ENCODE measurements at regions not wholly inside any gene's neighbourhood (a gene's known extent, or its start where the extent isn't known, plus 50 kb on each side); places are given as distances from the start of the nearest gene placed in this dataset.

- Histone ChIP-seq H2BK15ac (ENCODE audit: low read length) (no peak overlapping the region), H3K18ac (ENCODE audit: extremely low read depth, low read length) (no peak overlapping the region), H3K14ac (ENCODE audit: insufficient read length) (no peak overlapping the region), H3K4me2 (ENCODE audit: insufficient read depth in 1 of 2, low read depth in 2 of 2, low read length in 2 of 2) (no peak overlapping the region), H3K4ac (replicated peaks; ENCODE audit: insufficient read length, low read depth, low read length) (no peak overlapping the region), H3K79me1 (ENCODE audit: low read depth, low read length) (no peaks in the 10 kb centered on the region), H3K9ac (replicated peaks in 1 of 4; ENCODE audit: extremely low read depth in 1 of 4, low read depth in 3 of 4, low read length in 3 of 4) (no peak overlapping the region), H4K20me1 (replicated peaks in 1 of 2; ENCODE audit: control insufficient read depth in 1 of 2, insufficient read depth in 2 of 2, low read length in 2 of 2) (no peaks in the 10 kb centered on the region), H4K8ac (ENCODE audit: extremely low read depth, insufficient read depth, low read length) (no peak overlapping the region), H2BK20ac (ENCODE audit: low read length) (no peak overlapping the region), H3K27me3 (replicated peaks in 1 of 4; ENCODE audit: control insufficient read depth in 3 of 4, extremely low read depth in 1 of 4, insufficient read depth in 3 of 4, low read length in 3 of 4) (no peaks in the 10 kb centered on the region; a peak in 1 of 7 replicates), H3K4me3 (ENCODE audit: extremely low read depth in 1 of 4, insufficient read depth in 2 of 4, low read depth in 3 of 4, low read length in 4 of 4) (no peak overlapping the region), H3K27ac (ENCODE audit: low read depth, low read length) (no peak overlapping the region), H2BK5ac (ENCODE audit: low read depth, low read length) (no peak overlapping the region), H3K56ac (replicated peaks; ENCODE audit: insufficient read length, low read depth, low read length) (no peak overlapping the region), H4K5ac (ENCODE audit: insufficient read length, low read depth, low read length) (no peak overlapping the region), H4K91ac (replicated peaks; ENCODE audit: insufficient read length, low read length) (no peak overlapping the region), H3K36me3 (ENCODE audit: control insufficient read depth in 2 of 4, insufficient read depth in 4 of 4, low read length in 3 of 4) (no peaks in the 10 kb centered on the region), H2AK5ac (ENCODE audit: low read depth, low read length) (no peak overlapping the region), H2BK120ac (replicated peaks; ENCODE audit: low read depth, low read length) (no peak overlapping the region), H3K23me2 (ENCODE audit: low read depth, low read length) (no peaks in the 10 kb centered on the region), H3K4me1 (replicated peaks in 1 of 4; ENCODE audit: control insufficient read depth in 3 of 4, insufficient read depth in 4 of 4, low read length in 3 of 4) (no peaks in the 10 kb centered on the region), H3K9me3 (ENCODE audit: insufficient read depth in 2 of 2, low read depth in 1 of 2, low read length in 1 of 2) (no peaks in the 10 kb centered on the region), H3K23ac (ENCODE audit: insufficient read length) (no peak overlapping the region), H3K79me2 (ENCODE audit: control insufficient read depth in 1 of 2, insufficient read depth in 2 of 2, low read length in 2 of 2) (no peaks in the 10 kb centered on the region), H2AFZ (ENCODE audit: low read length) (no peak overlapping the region), H2BK12ac (ENCODE audit: low read depth, low read length) (no peak overlapping the region)
- WGBS, 2 experiments (ENCODE audit: extremely low coverage in 1 of 2, insufficient coverage in 1 of 2, insufficient read length in 1 of 2, insufficient replicate concordance in 2 of 2, low coverage in 1 of 2, low lambda C conversion rate in 2 of 2, missing lambda C conversion rate in 1 of 2): 92% methylated on average over 7 of the region's 7 CpGs; no CpG with 5 or more reads in 1 of the 2 experiments
- no peak for FAIRE-seq
- ChIA-PET CTCF (ENCODE audit: partially characterized antibody) (interaction anchor here (1.0 to 1.6 kb wide), 3 partner anchors 11 to 208 kb away, joined by 3 read pairs; no protein-coding TSS in a partner anchor), POLR2A (ENCODE audit: partially characterized antibody) (no interaction called here)
- no peak for DNase-seq (ENCODE audit: low read depth in 1 of 2, low spot score in 2 of 2)
- TF ChIP-seq SIRT6 (IDR thresholded peaks at IDR 0.05; ENCODE audit: low read length) (no peak), POLR2A (IDR thresholded peaks at IDR 0.05; ENCODE audit: control extremely low read depth in 1 of 2, low read depth in 2 of 2, low read length in 2 of 2) (no peak), ATF2 (IDR thresholded peaks at IDR 0.05; ENCODE audit: low read length) (no peak), EGR1 (IDR thresholded peaks at IDR 0.05; ENCODE audit: borderline replicate concordance, low read depth, low read length) (no peak), CBX5 (IDR thresholded peaks at IDR 0.05; ENCODE audit: low read depth, low read length) (no peak), CHD1 (IDR thresholded peaks at IDR 0.05; ENCODE audit: low read depth, low read length) (no peak), SUZ12 (IDR thresholded peaks at IDR 0.05; ENCODE audit: low read length) (no peak), MAFK (IDR thresholded peaks at IDR 0.05; ENCODE audit: low read depth, low read length) (no peak), CHD2 (IDR thresholded peaks at IDR 0.05; ENCODE audit: low read length) (no peak), NANOG (IDR thresholded peaks at IDR 0.05; ENCODE audit: insufficient read depth, low read depth, low read length, poor library complexity, severe bottlenecking) (no peak), JUND (IDR thresholded peaks at IDR 0.05; ENCODE audit: low read length) (no peak), CBX8 (IDR thresholded peaks at IDR 0.05; ENCODE audit: borderline replicate concordance, low read depth, low read length) (no peak)
- TF ChIP-seq, protein P1, sequence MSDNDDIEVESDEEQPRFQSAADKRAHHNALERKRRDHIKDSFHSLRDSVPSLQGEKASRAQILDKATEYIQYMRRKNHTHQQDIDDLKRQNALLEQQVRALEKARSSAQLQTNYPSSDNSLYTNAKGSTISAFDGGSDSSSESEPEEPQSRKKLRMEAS (IDR thresholded peaks at IDR 0.05): no peak
- TF ChIP-seq, protein P2, sequence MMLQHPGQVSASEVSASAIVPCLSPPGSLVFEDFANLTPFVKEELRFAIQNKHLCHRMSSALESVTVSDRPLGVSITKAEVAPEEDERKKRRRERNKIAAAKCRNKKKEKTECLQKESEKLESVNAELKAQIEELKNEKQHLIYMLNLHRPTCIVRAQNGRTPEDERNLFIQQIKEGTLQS (IDR thresholded peaks at IDR 0.05; ENCODE audit: insufficient read depth, low read depth, low read length): no peak
Observed at GRCh38 chr5:173832386-173832785, 55.8 kb upstream of the CPEB4 start.
